ENCODE measurements at regions not wholly inside any gene's neighbourhood (a gene's known extent, or its start where the extent isn't known, plus 50 kb on each side); places are given as distances from the start of the nearest gene placed in this dataset.

GRCh38 chr2:41821167-41821566 is 226.7 kb upstream of the PKDCC start:
- Histone ChIP-seq H3K36me3 (no peaks in the 10 kb centered on the region), H3K27me3 (no peaks in the 10 kb centered on the region), H3K9me3 (no peaks in the 10 kb centered on the region), H3K27ac (no peak overlapping the region), H3K4me3 (replicated peaks in 1 of 3) (no peak overlapping the region), H3K4me1 (no peaks in the 10 kb centered on the region)
- intact Hi-C loops (cut with DNase I): no loop called here
- 70 to 74% methylated on average over 2 of the region's 2 CpGs for WGBS, 2 donors
- DNase-seq: no peak
- TF ChIP-seq CTCF (IDR thresholded peaks at IDR 0.05) (no peak), POLR2A (IDR thresholded peaks at IDR 0.05) (no peak)

GRCh38 chr2:41826921-41827320 is 220.9 kb upstream of the PKDCC start:
- WGBS, 2 donors: 70 to 73% methylated on average over 1 of the region's 1 CpG
- no peak overlapping the region for H3K4me3 ChIP-seq (replicated peaks in 1 of 3)
- no peaks in the 10 kb centered on the region for H3K9me3 ChIP-seq
- TF ChIP-seq POLR2A (IDR thresholded peaks at IDR 0.05) (no peak), CTCF (IDR thresholded peaks at IDR 0.05) (no peak)
- no peaks in the 10 kb centered on the region for H3K4me1 ChIP-seq
- no peaks in the 10 kb centered on the region for H3K27me3 ChIP-seq
- H3K27ac ChIP-seq: no peak overlapping the region
- intact Hi-C loops (cut with DNase I): no loop called here
- H3K36me3 ChIP-seq: no peaks in the 10 kb centered on the region
- DNase-seq: no peak

- Histone ChIP-seq H3K4me3 (replicated peaks in 1 of 3) (no peak overlapping the region), H3K27me3 (no peaks in the 10 kb centered on the region), H3K27ac (no peak overlapping the region), H3K4me1 (no peaks in the 10 kb centered on the region), H3K9me3 (no peaks in the 10 kb centered on the region), H3K36me3 (no peaks in the 10 kb centered on the region)
- no peak for DNase-seq
- intact Hi-C loops (cut with DNase I): no loop called here
- no peak for TF ChIP-seq CTCF (IDR thresholded peaks at IDR 0.05)
- 36 to 41% methylated on average over 6 of the region's 6 CpGs for WGBS, 2 donors
Observed at GRCh38 chr2:41827354-41827971, 220.4 kb upstream of the PKDCC start.

GRCh38 chr2:41828052-41828643 is 219.7 kb upstream of the PKDCC start:
- H3K4me1 ChIP-seq: no peaks in the 10 kb centered on the region

More at GRCh38 chr2:41828052-41828643, 219.7 kb upstream of the PKDCC start:
- H3K9me3 ChIP-seq: no peaks in the 10 kb centered on the region
- TF ChIP-seq POLR2A (IDR thresholded peaks at IDR 0.05) (no peak), CTCF (IDR thresholded peaks at IDR 0.05) (no peak)
- H3K4me3 ChIP-seq (replicated peaks in 1 of 3): no peak overlapping the region
- no peaks in the 10 kb centered on the region for H3K36me3 ChIP-seq
- WGBS, 2 donors: 7 to 19% methylated on average over 1 of the region's 1 CpG
- intact Hi-C loops (cut with DNase I): no loop called here
- no peaks in the 10 kb centered on the region for H3K27me3 ChIP-seq
- DNase-seq: no peak
- H3K27ac ChIP-seq: no peak overlapping the region

Data from thyroid gland (tissue), 4 donors.